ENCODE measurements at regions not wholly inside any gene's neighbourhood (a gene's known extent, or its start where the extent isn't known, plus 50 kb on each side); places are given as distances from the start of the nearest gene placed in this dataset.

- no peak overlapping the region for H3K4me2 ChIP-seq (ENCODE audit: insufficient read depth in 1 of 2, low read depth in 2 of 2, low read length in 2 of 2)
- no peak for DNase-seq (ENCODE audit: low read depth in 1 of 2, low spot score in 2 of 2)
- no peak overlapping the region for H4K91ac ChIP-seq (replicated peaks; ENCODE audit: insufficient read length, low read length)
- H3K18ac ChIP-seq (ENCODE audit: extremely low read depth, low read length) = no peak overlapping the region
- no peak overlapping the region for H2BK12ac ChIP-seq (ENCODE audit: low read depth, low read length)
- ChIA-PET POLR2A (ENCODE audit: partially characterized antibody) (no interaction called here), CTCF (ENCODE audit: partially characterized antibody) (no interaction called here)
- WGBS, 2 experiments (ENCODE audit: extremely low coverage in 1 of 2, insufficient coverage in 1 of 2, insufficient read length in 1 of 2, insufficient replicate concordance in 2 of 2, low coverage in 1 of 2, low lambda C conversion rate in 2 of 2, missing lambda C conversion rate in 1 of 2) = 92% methylated on average over 2 of the region's 2 CpGs; no CpG with 5 or more reads in 1 of the 2 experiments
- FAIRE-seq = no peak
- H3K4me3 ChIP-seq (ENCODE audit: extremely low read depth in 1 of 4, insufficient read depth in 2 of 4, low read depth in 3 of 4, low read length in 4 of 4) = no peak overlapping the region
- H3K23ac ChIP-seq (ENCODE audit: insufficient read length) = no peak overlapping the region
- no peak overlapping the region for H3K4ac ChIP-seq (replicated peaks; ENCODE audit: insufficient read length, low read depth, low read length)
- no peak overlapping the region for H4K5ac ChIP-seq (ENCODE audit: insufficient read length, low read depth, low read length)
- H3K9me3 ChIP-seq (ENCODE audit: insufficient read depth in 2 of 2, low read depth in 1 of 2, low read length in 1 of 2) = no peaks in the 10 kb centered on the region
- H3K27ac ChIP-seq (ENCODE audit: low read depth, low read length) = no peak overlapping the region
- no peaks in the 10 kb centered on the region for H3K4me1 ChIP-seq (replicated peaks in 1 of 4; ENCODE audit: control insufficient read depth in 3 of 4, insufficient read depth in 4 of 4, low read length in 3 of 4)
- H3K9ac ChIP-seq (replicated peaks in 1 of 4; ENCODE audit: extremely low read depth in 1 of 4, low read depth in 3 of 4, low read length in 3 of 4) = no peak overlapping the region
- H2AK5ac ChIP-seq (ENCODE audit: low read depth, low read length) = no peak overlapping the region
- H3K56ac ChIP-seq (replicated peaks; ENCODE audit: insufficient read length, low read depth, low read length) = no peak overlapping the region
- H2AFZ ChIP-seq (ENCODE audit: low read length) = no peak overlapping the region
- no peaks in the 10 kb centered on the region for H3K27me3 ChIP-seq (replicated peaks in 1 of 4; ENCODE audit: control insufficient read depth in 3 of 4, extremely low read depth in 1 of 4, insufficient read depth in 3 of 4, low read length in 3 of 4)
- H3K79me2 ChIP-seq (ENCODE audit: control insufficient read depth in 1 of 2, insufficient read depth in 2 of 2, low read length in 2 of 2) = no peaks in the 10 kb centered on the region
- no peaks in the 10 kb centered on the region for H4K20me1 ChIP-seq (replicated peaks in 1 of 2; ENCODE audit: control insufficient read depth in 1 of 2, insufficient read depth in 2 of 2, low read length in 2 of 2)
- no peak overlapping the region for H2BK15ac ChIP-seq (ENCODE audit: low read length)
- no peak overlapping the region for H4K8ac ChIP-seq (ENCODE audit: extremely low read depth, insufficient read depth, low read length)
- no peak overlapping the region for H2BK5ac ChIP-seq (ENCODE audit: low read depth, low read length)
- H2BK20ac ChIP-seq (ENCODE audit: low read length) = no peak overlapping the region
- H3K36me3 ChIP-seq (ENCODE audit: control insufficient read depth in 2 of 4, insufficient read depth in 4 of 4, low read length in 3 of 4) = no peaks in the 10 kb centered on the region
- H3K14ac ChIP-seq (ENCODE audit: insufficient read length) = no peak overlapping the region
- no peaks in the 10 kb centered on the region for H3K79me1 ChIP-seq (ENCODE audit: low read depth, low read length)
- H3K23me2 ChIP-seq (ENCODE audit: low read depth, low read length) = no peaks in the 10 kb centered on the region
- H2BK120ac ChIP-seq (replicated peaks; ENCODE audit: low read depth, low read length) = no peak overlapping the region
- TF ChIP-seq KDM1A (IDR thresholded peaks at IDR 0.05; ENCODE audit: borderline replicate concordance, low read length) = no peak
- TF ChIP-seq HDAC6 (IDR thresholded peaks at IDR 0.05; ENCODE audit: low read depth, low read length) = no peak
- TF ChIP-seq TEAD4 (IDR thresholded peaks at IDR 0.05; ENCODE audit: low read depth, low read length) = no peak
- TF ChIP-seq, protein P1, sequence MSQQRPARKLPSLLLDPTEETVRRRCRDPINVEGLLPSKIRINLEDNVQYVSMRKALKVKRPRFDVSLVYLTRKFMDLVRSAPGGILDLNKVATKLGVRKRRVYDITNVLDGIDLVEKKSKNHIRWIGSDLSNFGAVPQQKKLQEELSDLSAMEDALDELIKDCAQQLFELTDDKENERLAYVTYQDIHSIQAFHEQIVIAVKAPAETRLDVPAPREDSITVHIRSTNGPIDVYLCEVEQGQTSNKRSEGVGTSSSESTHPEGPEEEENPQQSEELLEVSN (IDR thresholded peaks at IDR 0.05) = no peak
- TF ChIP-seq ATF3 (IDR thresholded peaks at IDR 0.05; ENCODE audit: insufficient read depth, low read depth, low read length) = no peak
- TF ChIP-seq KDM5A (IDR thresholded peaks at IDR 0.05; ENCODE audit: low read length) = no peak
- no peak for TF ChIP-seq SIN3A (conservative IDR thresholded peaks at IDR 0.05 in 1 of 2, IDR thresholded peaks at IDR 0.05 in 1 of 2; ENCODE audit: low read depth in 1 of 2, low read length in 2 of 2)
- no peak for TF ChIP-seq EZH2 (IDR thresholded peaks at IDR 0.05; ENCODE audit: low read depth, low read length, severe bottlenecking)
- TF ChIP-seq CEBPB (IDR thresholded peaks at IDR 0.05; ENCODE audit: low read depth, low read length) = no peak
- TF ChIP-seq SAP30 (IDR thresholded peaks at IDR 0.05; ENCODE audit: insufficient read depth, insufficient replicate concordance, low read length) = no peak
- TF ChIP-seq, protein P2, sequence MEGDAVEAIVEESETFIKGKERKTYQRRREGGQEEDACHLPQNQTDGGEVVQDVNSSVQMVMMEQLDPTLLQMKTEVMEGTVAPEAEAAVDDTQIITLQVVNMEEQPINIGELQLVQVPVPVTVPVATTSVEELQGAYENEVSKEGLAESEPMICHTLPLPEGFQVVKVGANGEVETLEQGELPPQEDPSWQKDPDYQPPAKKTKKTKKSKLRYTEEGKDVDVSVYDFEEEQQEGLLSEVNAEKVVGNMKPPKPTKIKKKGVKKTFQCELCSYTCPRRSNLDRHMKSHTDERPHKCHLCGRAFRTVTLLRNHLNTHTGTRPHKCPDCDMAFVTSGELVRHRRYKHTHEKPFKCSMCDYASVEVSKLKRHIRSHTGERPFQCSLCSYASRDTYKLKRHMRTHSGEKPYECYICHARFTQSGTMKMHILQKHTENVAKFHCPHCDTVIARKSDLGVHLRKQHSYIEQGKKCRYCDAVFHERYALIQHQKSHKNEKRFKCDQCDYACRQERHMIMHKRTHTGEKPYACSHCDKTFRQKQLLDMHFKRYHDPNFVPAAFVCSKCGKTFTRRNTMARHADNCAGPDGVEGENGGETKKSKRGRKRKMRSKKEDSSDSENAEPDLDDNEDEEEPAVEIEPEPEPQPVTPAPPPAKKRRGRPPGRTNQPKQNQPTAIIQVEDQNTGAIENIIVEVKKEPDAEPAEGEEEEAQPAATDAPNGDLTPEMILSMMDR (IDR thresholded peaks at IDR 0.05; ENCODE audit: control extremely low read depth in 1 of 3, insufficient read depth in 1 of 3, low read depth in 1 of 3, low read length in 3 of 3) = no peak
Measured at GRCh38 chr2:192574552-192574951, 379.8 kb upstream of the TMEFF2 start.
